ENCODE measurements at regions not wholly inside any gene's neighbourhood (a gene's known extent, or its start where the extent isn't known, plus 50 kb on each side); places are given as distances from the start of the nearest gene placed in this dataset.

- DNase-seq (ENCODE audit: low spot score), result no peak
Measured at GRCh38 chr11:109106151-109106906, 315.7 kb upstream of the C11orf87 start.

GRCh38 chr11:109109150-109109549 lies 312.8 kb upstream of the C11orf87 start:
- DNase-seq (ENCODE audit: low spot score), result no peak

- DNase-seq (ENCODE audit: low spot score), result no peak
Measured at GRCh38 chr11:109109571-109110315, 312.2 kb upstream of the C11orf87 start.

GRCh38 chr11:109112261-109112660 lies 309.7 kb upstream of the C11orf87 start:
- DNase-seq (ENCODE audit: low spot score), result no peak

- DNase-seq (ENCODE audit: low spot score), result peak; percentile 8
Measured at GRCh38 chr11:109112821-109113280, 309.1 kb upstream of the C11orf87 start.

GRCh38 chr11:109120341-109120740 lies 301.6 kb upstream of the C11orf87 start:
- DNase-seq (ENCODE audit: low spot score), result no peak

- DNase-seq (ENCODE audit: low spot score), result no peak
Measured at GRCh38 chr11:109121173-109121932, 300.6 kb upstream of the C11orf87 start.

GRCh38 chr11:109123816-109124787 lies 297.9 kb upstream of the C11orf87 start:
- DNase-seq (ENCODE audit: low spot score), result peak; percentile 7

- no peak for DNase-seq (ENCODE audit: low spot score)
Measured at GRCh38 chr11:109130910-109131309, 291.1 kb upstream of the C11orf87 start.

GRCh38 chr11:109132539-109132938 lies 289.5 kb upstream of the C11orf87 start:
- DNase-seq (ENCODE audit: low spot score), result no peak

GRCh38 chr11:109133159-109133558 lies 288.8 kb upstream of the C11orf87 start:
- DNase-seq (ENCODE audit: low spot score), result no peak

GRCh38 chr11:109135627-109136026 lies 286.4 kb upstream of the C11orf87 start:
- DNase-seq (ENCODE audit: low spot score), result no peak

- DNase-seq (ENCODE audit: low spot score), result no peak
Measured at GRCh38 chr11:109138196-109138595, 283.8 kb upstream of the C11orf87 start.

- no peak for DNase-seq (ENCODE audit: low spot score)
Measured at GRCh38 chr11:109140426-109140825, 281.6 kb upstream of the C11orf87 start.

GRCh38 chr11:109140857-109141515 lies 281.0 kb upstream of the C11orf87 start:
- DNase-seq (ENCODE audit: low spot score), result no peak

- no peak for DNase-seq (ENCODE audit: low spot score)
Measured at GRCh38 chr11:109145287-109145686, 276.7 kb upstream of the C11orf87 start.

GRCh38 chr11:109147726-109148125 lies 274.3 kb upstream of the C11orf87 start:
- DNase-seq (ENCODE audit: low spot score), result no peak

- peak; percentile 60 for DNase-seq (ENCODE audit: low spot score)
Measured at GRCh38 chr11:109148669-109149068, 273.3 kb upstream of the C11orf87 start.

- DNase-seq (ENCODE audit: low spot score), result no peak
Measured at GRCh38 chr11:109150581-109150980, 271.4 kb upstream of the C11orf87 start.

GRCh38 chr11:109153836-109154235 lies 268.2 kb upstream of the C11orf87 start:
- DNase-seq (ENCODE audit: low spot score), result no peak

GRCh38 chr11:109155291-109155690 lies 266.7 kb upstream of the C11orf87 start:
- no peak for DNase-seq (ENCODE audit: low spot score)
